ENCODE measurements at regions not wholly inside any gene's neighbourhood (a gene's known extent, or its start where the extent isn't known, plus 50 kb on each side); places are given as distances from the start of the nearest gene placed in this dataset.

GRCh38 chr1:8267307-8267706 lies 50.6 kb upstream of the SLC45A1 start:
- Histone ChIP-seq H3K4me1 (ENCODE audit: insufficient read depth, low read length) (no peaks in the 10 kb centered on the region), H3K4me3 (ENCODE audit: insufficient read depth, low read length) (no peak overlapping the region), H3K9me3 (ENCODE audit: low read depth, low read length) (no peaks in the 10 kb centered on the region), H3K36me3 (ENCODE audit: insufficient read depth, low read length) (no peaks in the 10 kb centered on the region), H3K4me2 (ENCODE audit: insufficient read depth, low read length) (no peak overlapping the region), H3K27me3 (ENCODE audit: insufficient read depth, low read length) (no peaks in the 10 kb centered on the region), H3K79me2 (ENCODE audit: insufficient read depth, low read length) (no peaks in the 10 kb centered on the region), H3K27ac (ENCODE audit: low read depth, low read length) (no peak overlapping the region), H2AFZ (ENCODE audit: low read length) (no peak overlapping the region), H4K20me1 (ENCODE audit: insufficient read depth, low read length) (no peaks in the 10 kb centered on the region)
- no peak for TF ChIP-seq CTCF (IDR thresholded peaks at IDR 0.05; ENCODE audit: extremely low read depth, low read depth, low read length)
- no peak for DNase-seq (ENCODE audit: insufficient read length, low spot score, missing footprints)

GRCh38 chr1:8266436-8267165 lies 51.3 kb upstream of the SLC45A1 start:
- H3K36me3 ChIP-seq (ENCODE audit: insufficient read depth, low read length): no peaks in the 10 kb centered on the region
- no peak for DNase-seq (ENCODE audit: insufficient read length, low spot score, missing footprints)
- H3K79me2 ChIP-seq (ENCODE audit: insufficient read depth, low read length): no peaks in the 10 kb centered on the region
- H3K4me3 ChIP-seq (ENCODE audit: insufficient read depth, low read length): no peak overlapping the region
- H3K27me3 ChIP-seq (ENCODE audit: insufficient read depth, low read length): no peaks in the 10 kb centered on the region
- no peak overlapping the region for H3K4me2 ChIP-seq (ENCODE audit: insufficient read depth, low read length)
- no peaks in the 10 kb centered on the region for H3K9me3 ChIP-seq (ENCODE audit: low read depth, low read length)
- H4K20me1 ChIP-seq (ENCODE audit: insufficient read depth, low read length): no peaks in the 10 kb centered on the region
- TF ChIP-seq CTCF (IDR thresholded peaks at IDR 0.05; ENCODE audit: extremely low read depth, low read depth, low read length): no peak
- no peak overlapping the region for H2AFZ ChIP-seq (ENCODE audit: low read length)
- no peaks in the 10 kb centered on the region for H3K4me1 ChIP-seq (ENCODE audit: insufficient read depth, low read length)
- H3K27ac ChIP-seq (ENCODE audit: low read depth, low read length): no peak overlapping the region

GRCh38 chr1:8263791-8264190 lies 54.1 kb upstream of the SLC45A1 start:
- Histone ChIP-seq H3K27ac (ENCODE audit: low read depth, low read length) (no peak overlapping the region), H2AFZ (ENCODE audit: low read length) (no peak overlapping the region), H3K4me1 (ENCODE audit: insufficient read depth, low read length) (peaks cover 12% of the 10 kb centered on the region), H3K36me3 (ENCODE audit: insufficient read depth, low read length) (no peaks in the 10 kb centered on the region), H3K27me3 (ENCODE audit: insufficient read depth, low read length) (no peaks in the 10 kb centered on the region), H4K20me1 (ENCODE audit: insufficient read depth, low read length) (no peaks in the 10 kb centered on the region), H3K4me3 (ENCODE audit: insufficient read depth, low read length) (no peak overlapping the region), H3K4me2 (ENCODE audit: insufficient read depth, low read length) (no peak overlapping the region), H3K9me3 (ENCODE audit: low read depth, low read length) (no peaks in the 10 kb centered on the region), H3K79me2 (ENCODE audit: insufficient read depth, low read length) (no peaks in the 10 kb centered on the region)
- no peak for TF ChIP-seq CTCF (IDR thresholded peaks at IDR 0.05; ENCODE audit: extremely low read depth, low read depth, low read length)
- DNase-seq (ENCODE audit: insufficient read length, low spot score, missing footprints): no peak

DNA sequence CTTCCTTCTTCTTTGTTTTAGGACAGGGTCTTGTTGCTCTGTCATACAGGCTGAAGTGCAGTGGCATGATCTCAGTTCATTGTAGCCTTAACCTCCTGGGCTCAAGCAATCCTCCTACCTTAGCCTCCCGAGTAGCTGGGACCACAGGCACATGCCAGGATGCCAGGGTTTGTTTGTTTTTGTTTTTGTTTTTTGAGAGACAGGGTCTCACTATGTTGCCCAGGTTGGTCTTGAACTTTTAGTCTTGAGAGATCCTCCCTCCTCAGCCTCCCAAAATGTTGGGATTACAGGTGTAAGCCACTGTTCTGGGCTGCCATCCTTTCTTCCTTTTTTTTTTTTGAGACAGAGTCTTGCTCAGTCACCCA lies 56.5 kb upstream of the SLC45A1 start:
- H3K4me1 ChIP-seq (ENCODE audit: insufficient read depth, low read length): peaks cover 13% of the 10 kb centered on the region
- TF ChIP-seq CTCF (IDR thresholded peaks at IDR 0.05; ENCODE audit: extremely low read depth, low read depth, low read length): no peak
- H3K36me3 ChIP-seq (ENCODE audit: insufficient read depth, low read length): no peaks in the 10 kb centered on the region
- H3K79me2 ChIP-seq (ENCODE audit: insufficient read depth, low read length): no peaks in the 10 kb centered on the region
- H3K4me3 ChIP-seq (ENCODE audit: insufficient read depth, low read length): no peak overlapping the region
- no peak overlapping the region for H3K4me2 ChIP-seq (ENCODE audit: insufficient read depth, low read length)
- H3K9me3 ChIP-seq (ENCODE audit: low read depth, low read length): no peaks in the 10 kb centered on the region
- no peaks in the 10 kb centered on the region for H3K27me3 ChIP-seq (ENCODE audit: insufficient read depth, low read length)
- H4K20me1 ChIP-seq (ENCODE audit: insufficient read depth, low read length): no peaks in the 10 kb centered on the region
- no peak overlapping the region for H3K27ac ChIP-seq (ENCODE audit: low read depth, low read length)
- no peak overlapping the region for H2AFZ ChIP-seq (ENCODE audit: low read length)
- no peak for DNase-seq (ENCODE audit: insufficient read length, low spot score, missing footprints)
